Activated CD8-positive, alpha-beta memory T cell treated with anti-CD3 and anti-CD28 coated beads, Interleukin-2, amount 10 ng/mL, durations not matched to agents 7 days and 5 days (primary cell): ENCODE measurements at regions not wholly inside any gene's neighbourhood (a gene's known extent, or its start where the extent isn't known, plus 50 kb on each side); places are given as distances from the start of the nearest gene placed in this dataset.

Source experiments
- ATAC-seq: fragments of 150-1000 bp; cut with Tn5 transposase; one replicate; pipeline ENCODE4 v1.10.0; 2021; ENCODE audit warnings: moderate library complexity
- CTCF ChIA-PET: fragments of 350-600 bp; sonication (Branson Sonifier 250); formaldehyde crosslinking; loops from one replicate; lab custom pipeline; 2021; ENCODE audit warnings: antibody characterized with exemption; lab: Charles Lee
- DNase-seq: peaks from one replicate; pipeline ENCODE4 v3.0.0-alpha.2; 2020
- H3K27ac Mint-ChIP-seq: one replicate; pipeline ENCODE4 v1.8.0; 2021; ENCODE audit warnings: mild to moderate bottlenecking, mixed read lengths
- H3K27me3 Mint-ChIP-seq: one replicate; pipeline ENCODE4 v1.8.0; 2021; ENCODE audit warnings: mixed read lengths
- H3K36me3 Mint-ChIP-seq: one replicate; pipeline ENCODE4 v1.8.0; 2021; ENCODE audit warnings: mild to moderate bottlenecking, mixed read lengths
- H3K4me1 Mint-ChIP-seq: one replicate; pipeline ENCODE4 v1.8.0; 2021; ENCODE audit warnings: mixed read lengths
- H3K4me3 Mint-ChIP-seq: one replicate; pipeline ENCODE4 v1.8.0; 2021; ENCODE audit warnings: mild to moderate bottlenecking, moderate library complexity, mixed read lengths
- H3K9me3 Mint-ChIP-seq: one replicate; pipeline ENCODE4 v1.8.0; 2022; ENCODE audit warnings: low read depth, mixed read lengths

DNA sequence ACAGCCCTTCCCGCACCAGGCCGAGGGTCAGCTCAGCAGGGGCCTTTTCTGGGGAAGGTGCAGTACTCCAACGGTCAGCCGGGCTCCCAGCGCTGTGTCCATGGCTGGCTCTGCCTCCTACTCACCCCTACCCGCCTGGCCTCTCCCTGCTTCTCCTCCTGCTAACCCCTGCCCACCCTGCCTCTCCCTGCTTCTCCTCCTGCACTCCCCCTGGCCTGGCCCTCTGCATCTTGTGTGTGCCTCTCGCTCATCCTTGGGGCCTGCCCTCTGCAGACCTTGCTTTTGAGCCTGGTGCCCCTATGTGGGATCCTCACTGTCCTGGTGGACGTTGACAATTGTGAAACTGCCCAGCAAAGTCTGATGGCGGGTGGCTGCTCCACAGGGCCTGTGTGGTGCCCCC, 274.6 kb upstream of the IRX2 start:
- DNase-seq (no peak), ATAC-seq (no peak)
- Mint-ChIP-seq H3K36me3 (peaks cover 1% of the 10 kb centered on the region), H3K27ac (no peak overlapping the region), H3K9me3 (peaks cover 3% of the 10 kb centered on the region), H3K4me3 (no peak overlapping the region), H3K4me1 (no peaks in the 10 kb centered on the region), H3K27me3 (no peaks in the 10 kb centered on the region)
- CTCF ChIA-PET: no interaction called here

DNA sequence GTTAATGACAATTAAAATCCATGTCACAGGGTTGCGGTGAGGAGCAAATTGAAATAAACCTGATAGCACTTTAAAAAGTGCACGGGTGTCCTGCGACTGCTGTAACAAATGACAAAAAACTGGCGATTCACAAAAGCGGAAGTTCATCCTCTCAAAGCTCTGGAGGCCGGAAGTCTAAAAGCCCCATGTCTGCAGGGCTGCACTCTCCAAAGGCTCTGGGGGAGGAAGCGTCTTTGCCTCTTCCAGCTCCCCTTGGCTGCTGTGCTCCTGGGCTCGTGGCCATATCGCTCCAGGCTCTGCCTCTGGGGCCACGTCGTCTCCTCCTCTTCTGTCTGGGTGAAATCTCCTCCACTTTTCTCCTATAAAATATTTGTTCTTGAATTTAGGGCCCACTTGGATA, 273.9 kb upstream of the IRX2 start:
- DNase-seq: no peak
- H3K9me3 Mint-ChIP-seq: peaks cover 2% of the 10 kb centered on the region
- peaks cover 1% of the 10 kb centered on the region for H3K36me3 Mint-ChIP-seq
- no peak overlapping the region for H3K27ac Mint-ChIP-seq
- CTCF ChIA-PET: no interaction called here
- ATAC-seq: no peak
- no peaks in the 10 kb centered on the region for H3K4me1 Mint-ChIP-seq
- H3K27me3 Mint-ChIP-seq: no peaks in the 10 kb centered on the region
- no peak overlapping the region for H3K4me3 Mint-ChIP-seq

DNA sequence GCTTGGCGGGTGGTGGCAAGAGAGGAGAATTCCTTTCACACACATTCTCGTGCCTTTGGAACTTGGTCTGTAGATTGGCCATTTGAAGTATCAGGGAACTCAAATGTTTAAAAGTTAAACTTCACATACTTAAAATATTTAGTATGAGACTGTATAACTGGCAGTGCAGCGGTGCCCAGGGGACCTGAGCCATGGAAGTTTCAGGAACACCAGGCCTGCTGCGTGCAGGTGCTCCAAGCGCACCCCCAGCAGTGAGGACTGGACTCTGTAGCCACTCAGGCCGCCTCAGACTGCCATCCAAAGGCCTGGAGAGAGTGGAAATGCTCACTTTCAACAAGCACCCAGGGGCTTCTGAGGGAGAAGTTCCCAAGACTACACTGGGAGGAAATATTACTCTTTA, 273.5 kb upstream of the IRX2 start:
- CTCF ChIA-PET: no interaction called here
- no peak for ATAC-seq
- H3K4me3 Mint-ChIP-seq: no peak overlapping the region

DNA sequence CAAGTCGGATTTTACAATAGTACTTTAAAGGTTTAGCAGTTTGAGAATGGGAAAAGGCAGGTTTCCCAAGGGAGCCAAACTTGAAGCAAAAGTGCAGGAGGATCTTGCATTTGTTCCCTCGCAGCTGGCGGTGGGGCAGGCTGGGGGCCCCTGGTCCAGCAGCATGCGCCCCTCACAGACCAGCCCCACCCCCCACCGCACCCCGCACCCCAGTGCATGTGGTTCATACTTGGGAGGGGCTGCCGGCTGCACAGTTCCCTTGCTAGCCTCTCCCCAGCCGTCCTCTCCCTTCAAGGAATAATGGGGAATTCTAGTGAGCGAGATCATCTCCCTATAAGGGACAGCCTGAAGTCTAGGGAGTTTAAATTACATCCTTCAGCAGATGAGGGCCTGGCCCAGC, 273.1 kb upstream of the IRX2 start:
- no peaks in the 10 kb centered on the region for H3K4me1 Mint-ChIP-seq
- CTCF ChIA-PET: no interaction called here
- ATAC-seq: no peak
- no peak overlapping the region for H3K4me3 Mint-ChIP-seq
- no peaks in the 10 kb centered on the region for H3K27me3 Mint-ChIP-seq
- no peak overlapping the region for H3K27ac Mint-ChIP-seq
- no peak for DNase-seq
- H3K9me3 Mint-ChIP-seq: peaks cover 2% of the 10 kb centered on the region
- H3K36me3 Mint-ChIP-seq: peaks cover 1% of the 10 kb centered on the region

More for the DNA sequence above, 273.5 kb upstream of the IRX2 start:
- Mint-ChIP-seq H3K27ac (no peak overlapping the region), H3K36me3 (peaks cover 1% of the 10 kb centered on the region), H3K9me3 (peaks cover 2% of the 10 kb centered on the region), H3K4me1 (no peaks in the 10 kb centered on the region), H3K27me3 (no peaks in the 10 kb centered on the region)
- DNase-seq: no peak

DNA sequence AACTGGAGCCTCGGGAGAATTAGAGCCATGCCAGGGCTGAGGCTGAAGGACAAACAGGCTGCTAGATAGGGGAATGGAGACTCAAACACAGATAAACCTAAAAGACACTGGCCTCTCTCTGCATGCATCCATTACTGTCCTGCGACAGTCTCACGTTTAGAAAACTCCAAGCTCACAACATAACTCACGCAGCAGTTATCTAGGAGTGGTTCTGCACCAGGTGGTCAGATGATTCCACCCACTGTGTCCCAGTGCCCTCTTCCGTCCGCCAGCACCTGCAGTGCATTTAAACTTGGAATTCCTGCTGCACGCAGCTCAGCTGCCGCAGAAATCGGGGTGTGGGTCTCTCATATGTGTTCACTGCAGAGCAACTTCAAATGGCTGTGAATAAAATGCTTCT, 272.6 kb upstream of the IRX2 start:
- no peak for ATAC-seq
- Mint-ChIP-seq H3K9me3 (peaks cover 2% of the 10 kb centered on the region), H3K4me1 (no peaks in the 10 kb centered on the region)

GRCh38 chr5:3023656-3024055, 272.2 kb upstream of the IRX2 start:
- ATAC-seq: no peak
- Mint-ChIP-seq H3K36me3 (peaks cover 1% of the 10 kb centered on the region), H3K4me1 (no peaks in the 10 kb centered on the region), H3K9me3 (peaks cover 2% of the 10 kb centered on the region), H3K27me3 (no peaks in the 10 kb centered on the region), H3K27ac (no peak overlapping the region), H3K4me3 (no peak overlapping the region)
- DNase-seq: no peak
- CTCF ChIA-PET: no interaction called here

More for the DNA sequence above, 272.6 kb upstream of the IRX2 start:
- Mint-ChIP-seq H3K27me3 (no peaks in the 10 kb centered on the region), H3K36me3 (peaks cover 1% of the 10 kb centered on the region), H3K4me3 (no peak overlapping the region), H3K27ac (no peak overlapping the region)
- CTCF ChIA-PET: no interaction called here
- DNase-seq: no peak

GRCh38 chr5:3022665-3023064, 271.2 kb upstream of the IRX2 start:
- Mint-ChIP-seq H3K27ac (no peak overlapping the region), H3K27me3 (no peaks in the 10 kb centered on the region), H3K4me1 (no peaks in the 10 kb centered on the region), H3K9me3 (no peaks in the 10 kb centered on the region), H3K4me3 (no peak overlapping the region), H3K36me3 (no peaks in the 10 kb centered on the region)
- CTCF ChIA-PET: no interaction called here
- no peak for DNase-seq
- no peak for ATAC-seq

- DNase-seq (no peak), ATAC-seq (no peak)
- no peaks in the 10 kb centered on the region for H3K36me3 Mint-ChIP-seq
- H3K4me3 Mint-ChIP-seq: no peak overlapping the region
- no peak overlapping the region for H3K27ac Mint-ChIP-seq
- H3K9me3 Mint-ChIP-seq: no peaks in the 10 kb centered on the region
- no peaks in the 10 kb centered on the region for H3K4me1 Mint-ChIP-seq
- CTCF ChIA-PET: no interaction called here
- H3K27me3 Mint-ChIP-seq: no peaks in the 10 kb centered on the region
These were observed 268.9 kb upstream of the IRX2 start for GRCh38 chr5:3020426-3020825.

DNA sequence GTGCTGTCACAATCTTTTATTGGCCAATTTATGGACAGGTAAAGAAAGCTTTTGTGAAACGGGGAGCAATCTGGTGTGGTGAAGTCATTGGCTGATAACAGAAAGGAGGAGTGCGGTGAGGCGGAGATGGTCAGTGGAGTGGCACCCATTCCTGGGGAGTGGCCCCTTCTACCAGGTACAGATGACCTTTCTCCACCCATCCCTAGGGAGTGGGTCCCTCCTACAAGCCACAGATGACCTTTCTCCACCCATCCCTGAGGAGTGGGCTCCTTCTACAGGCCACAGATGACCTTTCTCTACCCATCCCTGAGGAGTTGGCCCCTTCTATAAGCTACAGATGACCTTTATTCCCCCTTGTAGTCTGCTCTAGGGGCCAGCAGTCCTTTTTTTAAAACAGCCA, 267.6 kb upstream of the IRX2 start:
- Mint-ChIP-seq H3K9me3 (no peaks in the 10 kb centered on the region), H3K27ac (no peak overlapping the region), H3K4me3 (no peak overlapping the region), H3K4me1 (no peaks in the 10 kb centered on the region), H3K27me3 (no peaks in the 10 kb centered on the region), H3K36me3 (no peaks in the 10 kb centered on the region)
- ATAC-seq: no peak
- no peak for DNase-seq
- CTCF ChIA-PET: no interaction called here

- no peak overlapping the region for H3K27ac Mint-ChIP-seq
- no peaks in the 10 kb centered on the region for H3K27me3 Mint-ChIP-seq
- no peaks in the 10 kb centered on the region for H3K36me3 Mint-ChIP-seq
These were observed 260.2 kb upstream of the IRX2 start for GRCh38 chr5:3011764-3012017.

GRCh38 chr5:3010953-3011763, 259.7 kb upstream of the IRX2 start:
- CTCF ChIA-PET: no interaction called here
- peak; percentile 14 for DNase-seq
- no peaks in the 10 kb centered on the region for H3K27me3 Mint-ChIP-seq
- H3K36me3 Mint-ChIP-seq: no peaks in the 10 kb centered on the region
- H3K4me3 Mint-ChIP-seq: no peak overlapping the region
- no peak overlapping the region for H3K27ac Mint-ChIP-seq
- H3K4me1 Mint-ChIP-seq: no peaks in the 10 kb centered on the region
- ATAC-seq: no peak
- peaks cover 2% of the 10 kb centered on the region for H3K9me3 Mint-ChIP-seq

More at GRCh38 chr5:3011764-3012017, 260.2 kb upstream of the IRX2 start:
- Mint-ChIP-seq H3K4me3 (no peak overlapping the region), H3K9me3 (peaks cover 2% of the 10 kb centered on the region), H3K4me1 (no peaks in the 10 kb centered on the region)
- CTCF ChIA-PET: no interaction called here
- ATAC-seq (no peak), DNase-seq (peak; percentile 3)

DNA sequence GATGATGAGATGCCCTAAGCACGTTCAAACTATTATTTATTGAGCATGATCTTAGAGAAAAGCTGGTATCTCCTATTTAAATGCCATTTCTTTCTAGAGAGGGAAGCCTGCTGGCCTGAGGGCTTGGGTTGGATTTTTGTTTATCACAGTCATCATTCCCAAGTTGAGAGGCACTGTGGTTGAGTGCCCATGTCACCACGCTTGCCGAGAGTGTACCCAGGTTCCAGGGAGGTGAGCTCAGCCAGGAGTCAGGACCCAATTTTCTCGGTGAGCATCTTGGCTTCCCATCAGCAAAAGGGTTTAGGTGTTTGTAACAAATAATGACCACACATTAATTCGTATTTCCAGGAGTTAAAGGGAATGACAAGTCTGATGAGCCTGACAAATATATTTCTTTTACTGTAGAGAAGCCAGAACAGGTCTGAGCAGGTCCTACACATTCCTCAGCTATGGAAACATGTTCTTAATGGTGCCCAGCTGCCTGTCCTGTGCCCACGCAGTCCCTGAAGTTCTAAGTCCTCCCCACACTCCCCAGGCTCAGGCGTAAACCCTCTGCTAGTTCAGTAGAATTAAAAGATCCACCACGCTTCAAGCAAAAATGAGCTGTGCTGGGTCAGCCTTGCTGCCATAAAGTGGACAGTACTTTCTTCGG, 258.9 kb upstream of the IRX2 start:
- no peak overlapping the region for H3K4me3 Mint-ChIP-seq
- CTCF ChIA-PET: no interaction called here
- no peaks in the 10 kb centered on the region for H3K36me3 Mint-ChIP-seq
- H3K4me1 Mint-ChIP-seq: no peaks in the 10 kb centered on the region
- ATAC-seq: no peak
- H3K27me3 Mint-ChIP-seq: no peaks in the 10 kb centered on the region
- peaks cover 2% of the 10 kb centered on the region for H3K9me3 Mint-ChIP-seq
- no peak overlapping the region for H3K27ac Mint-ChIP-seq
- DNase-seq: peak; percentile 7

- no peak overlapping the region for H3K4me3 Mint-ChIP-seq
- H3K27ac Mint-ChIP-seq: no peak overlapping the region
- H3K27me3 Mint-ChIP-seq: no peaks in the 10 kb centered on the region
- ATAC-seq (no peak), DNase-seq (no peak)
- no peaks in the 10 kb centered on the region for H3K36me3 Mint-ChIP-seq
- CTCF ChIA-PET: no interaction called here
- H3K9me3 Mint-ChIP-seq: peaks cover 2% of the 10 kb centered on the region
- no peaks in the 10 kb centered on the region for H3K4me1 Mint-ChIP-seq
These were observed 258.1 kb upstream of the IRX2 start for GRCh38 chr5:3009605-3010004.

DNA sequence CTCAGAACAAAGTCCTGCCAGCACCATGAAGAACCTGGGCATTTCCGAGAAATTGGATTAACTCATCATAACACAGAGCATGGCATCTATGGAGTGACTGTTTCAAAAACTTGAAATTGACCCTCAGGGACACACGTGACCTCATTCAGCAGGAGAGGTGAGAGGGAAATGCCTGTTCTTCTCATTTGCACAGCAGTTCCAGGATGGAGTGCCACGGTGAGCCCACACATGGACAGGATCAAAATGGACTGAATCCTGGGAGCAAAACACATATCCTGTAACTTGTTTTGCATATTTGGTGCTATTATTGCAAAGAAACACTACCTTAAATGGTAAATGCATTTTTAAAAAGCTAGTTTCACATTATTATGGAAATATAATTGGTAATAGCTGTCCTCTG, 256.1 kb upstream of the IRX2 start:
- no peak for DNase-seq
- no peak for ATAC-seq

More for the DNA sequence above, 256.1 kb upstream of the IRX2 start:
- H3K36me3 Mint-ChIP-seq: no peaks in the 10 kb centered on the region
- H3K9me3 Mint-ChIP-seq: peaks cover 6% of the 10 kb centered on the region
- no peak overlapping the region for H3K27ac Mint-ChIP-seq
- CTCF ChIA-PET: no interaction called here
- no peaks in the 10 kb centered on the region for H3K27me3 Mint-ChIP-seq
- no peak overlapping the region for H3K4me3 Mint-ChIP-seq
- no peaks in the 10 kb centered on the region for H3K4me1 Mint-ChIP-seq
